ENCODE measurements at regions not wholly inside any gene's neighbourhood (a gene's known extent, or its start where the extent isn't known, plus 50 kb on each side); places are given as distances from the start of the nearest gene placed in this dataset.

DNA sequence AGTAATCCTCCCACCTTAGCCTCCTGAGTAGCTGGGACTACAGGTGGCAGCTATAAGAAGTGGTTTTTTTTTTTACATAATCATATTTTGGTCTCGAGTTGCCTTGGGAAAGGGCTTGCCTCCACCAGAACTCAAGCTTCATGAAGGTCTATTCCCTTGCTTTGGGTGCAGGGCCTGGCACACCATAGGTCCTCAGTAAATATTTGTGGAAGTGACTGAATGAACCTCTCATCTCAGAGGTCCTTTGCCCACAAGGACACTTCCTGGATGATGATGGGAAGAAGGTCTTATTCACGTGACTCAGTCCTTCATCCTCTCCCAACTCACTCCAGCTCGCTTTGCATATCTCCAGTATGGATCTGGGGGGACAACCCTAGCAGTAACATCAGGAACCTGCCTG lies 114.0 kb upstream of the MED13L start:
- ChIA-PET POLR2A (no interaction called here), CTCF (interaction anchor here (0.8 to 1.7 kb wide), 2 partner anchors 12 to 15 kb away, joined by 3 to 5 read pairs; no protein-coding TSS in a partner anchor)
- no peak for DNase-seq (ENCODE audit: extremely low spot score)
- TF ChIP-seq, protein P1, sequence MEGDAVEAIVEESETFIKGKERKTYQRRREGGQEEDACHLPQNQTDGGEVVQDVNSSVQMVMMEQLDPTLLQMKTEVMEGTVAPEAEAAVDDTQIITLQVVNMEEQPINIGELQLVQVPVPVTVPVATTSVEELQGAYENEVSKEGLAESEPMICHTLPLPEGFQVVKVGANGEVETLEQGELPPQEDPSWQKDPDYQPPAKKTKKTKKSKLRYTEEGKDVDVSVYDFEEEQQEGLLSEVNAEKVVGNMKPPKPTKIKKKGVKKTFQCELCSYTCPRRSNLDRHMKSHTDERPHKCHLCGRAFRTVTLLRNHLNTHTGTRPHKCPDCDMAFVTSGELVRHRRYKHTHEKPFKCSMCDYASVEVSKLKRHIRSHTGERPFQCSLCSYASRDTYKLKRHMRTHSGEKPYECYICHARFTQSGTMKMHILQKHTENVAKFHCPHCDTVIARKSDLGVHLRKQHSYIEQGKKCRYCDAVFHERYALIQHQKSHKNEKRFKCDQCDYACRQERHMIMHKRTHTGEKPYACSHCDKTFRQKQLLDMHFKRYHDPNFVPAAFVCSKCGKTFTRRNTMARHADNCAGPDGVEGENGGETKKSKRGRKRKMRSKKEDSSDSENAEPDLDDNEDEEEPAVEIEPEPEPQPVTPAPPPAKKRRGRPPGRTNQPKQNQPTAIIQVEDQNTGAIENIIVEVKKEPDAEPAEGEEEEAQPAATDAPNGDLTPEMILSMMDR (IDR thresholded peaks at IDR 0.05; ENCODE audit: control extremely low read depth, extremely low read depth, low read depth, missing control alignments) = no peak

DNA sequence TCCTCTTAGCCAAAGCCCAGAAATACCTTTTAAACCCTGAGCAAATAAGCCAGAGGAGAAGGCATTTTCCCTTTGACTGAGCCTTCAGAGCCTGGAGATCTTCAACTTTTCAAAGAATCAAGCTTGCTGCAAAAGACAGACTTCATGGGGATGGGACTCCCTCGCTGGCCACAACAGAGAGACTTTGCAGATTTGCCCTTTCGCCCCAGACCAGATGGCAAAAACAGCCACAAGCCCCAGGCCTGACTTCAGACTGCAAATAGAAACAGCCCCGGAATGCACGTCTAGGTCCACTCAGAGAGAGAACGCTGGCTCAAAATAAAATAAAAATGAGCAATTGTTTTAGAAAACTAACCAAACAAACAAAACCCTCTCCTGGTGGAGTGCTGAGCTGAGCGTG lies 114.6 kb upstream of the MED13L start:
- no peak for DNase-seq (ENCODE audit: extremely low spot score)
- TF ChIP-seq, protein P1 (IDR thresholded peaks at IDR 0.05; ENCODE audit: control extremely low read depth, extremely low read depth, low read depth, missing control alignments) = no peak
- ChIA-PET CTCF (interaction anchor here (1.3 kb wide), 1 partner anchor 15 kb away, joined by 4 read pairs; no protein-coding TSS in a partner anchor), POLR2A (no interaction called here)

DNA sequence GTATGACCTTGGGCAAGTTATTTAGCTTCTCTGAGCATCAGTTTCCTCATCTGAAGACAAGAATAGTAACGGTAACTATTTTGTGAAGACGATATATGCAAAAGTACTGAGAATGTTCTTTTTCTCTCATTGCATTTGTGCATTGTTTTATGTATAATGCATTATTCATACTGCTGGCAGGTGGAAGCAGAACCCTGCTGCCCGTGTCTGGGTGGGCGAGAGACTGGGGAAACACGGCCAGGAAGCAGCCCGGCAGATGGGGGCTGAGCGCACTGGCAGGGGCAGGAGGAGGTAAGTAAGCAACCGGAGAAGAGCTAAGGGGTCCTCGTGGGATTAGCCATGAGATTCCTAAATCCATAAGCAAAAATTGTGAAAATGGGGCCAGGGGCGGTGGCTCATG lies 115.8 kb upstream of the MED13L start:
- DNase-seq (ENCODE audit: extremely low spot score) = no peak
- ChIA-PET POLR2A (no interaction called here), CTCF (interaction anchor here (0.9 to 1.3 kb wide), 3 partner anchors 9 to 14 kb away, joined by 3 to 5 read pairs (median 4); no protein-coding TSS in a partner anchor)
- TF ChIP-seq, protein P1 (IDR thresholded peaks at IDR 0.05; ENCODE audit: control extremely low read depth, extremely low read depth, low read depth, missing control alignments) = no peak

DNA sequence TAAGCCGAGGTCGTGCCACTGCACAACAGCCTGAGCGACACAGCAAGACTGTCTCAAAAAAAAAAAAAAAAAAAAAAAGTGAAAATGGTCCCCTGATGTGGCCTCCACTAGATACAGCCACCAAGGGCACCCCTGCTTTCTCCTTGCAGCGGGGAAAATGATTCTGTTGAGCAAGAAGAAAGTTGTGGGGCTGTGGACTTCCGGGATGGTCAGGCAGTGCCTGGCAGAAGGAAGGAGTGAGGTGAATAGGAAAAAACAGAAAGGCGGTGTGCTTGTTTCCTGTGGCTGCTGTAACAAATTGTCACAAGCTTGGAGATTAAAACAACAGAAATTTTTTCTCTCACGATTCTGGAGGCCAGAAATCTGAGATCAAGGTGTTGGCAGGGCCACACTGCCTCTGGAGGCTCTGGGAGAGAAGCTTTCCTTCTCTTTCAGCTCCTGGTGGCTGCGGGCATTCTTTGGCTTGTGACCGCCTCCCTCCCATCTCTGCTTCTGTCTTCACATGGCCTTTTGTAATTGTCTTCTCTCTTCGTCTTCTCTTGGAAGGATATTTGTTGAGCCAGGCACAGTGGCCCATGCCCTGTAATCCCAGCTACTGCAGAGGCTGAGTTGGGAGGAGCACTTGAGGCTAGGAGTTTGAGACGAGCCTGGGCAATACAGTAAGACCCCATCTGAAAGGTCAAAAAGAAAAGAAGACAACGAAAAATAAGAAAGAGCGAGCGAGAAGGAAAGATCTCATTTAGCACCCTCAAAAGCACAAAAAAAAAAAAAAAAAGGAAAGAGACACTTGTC lies 116.6 kb upstream of the MED13L start:
- TF ChIP-seq, protein P1 (IDR thresholded peaks at IDR 0.05; ENCODE audit: control extremely low read depth, extremely low read depth, low read depth, missing control alignments) = no peak
- DNase-seq (ENCODE audit: extremely low spot score) = no peak
- POLR2A ChIA-PET = no interaction called here
- CTCF ChIA-PET = interaction anchor here (0.9 kb wide), 1 partner anchor 9 kb away, joined by 5 read pairs; no protein-coding TSS in a partner anchor

DNA sequence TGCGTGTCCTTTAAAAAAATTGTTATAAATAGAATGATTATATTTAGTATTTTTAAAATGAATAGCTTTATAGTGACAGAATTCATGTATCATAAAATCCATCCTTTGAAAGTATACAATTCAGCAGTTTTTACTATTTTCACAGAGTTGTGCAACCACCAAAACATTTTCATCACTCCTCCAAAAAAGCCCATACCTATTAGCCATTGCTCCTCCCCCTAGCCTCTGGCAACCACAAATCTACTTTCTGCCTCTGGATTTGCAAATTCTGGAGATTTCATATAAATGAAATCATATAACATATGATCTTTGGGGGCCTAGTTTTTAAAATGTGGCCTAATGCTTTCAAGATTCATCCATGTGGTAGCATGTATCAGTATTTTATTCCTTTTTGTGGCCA lies 117.9 kb upstream of the MED13L start:
- ChIA-PET CTCF (no interaction called here), POLR2A (no interaction called here)
- TF ChIP-seq, protein P1 (IDR thresholded peaks at IDR 0.05; ENCODE audit: control extremely low read depth, extremely low read depth, low read depth, missing control alignments) = no peak
- no peak for DNase-seq (ENCODE audit: extremely low spot score)

DNA sequence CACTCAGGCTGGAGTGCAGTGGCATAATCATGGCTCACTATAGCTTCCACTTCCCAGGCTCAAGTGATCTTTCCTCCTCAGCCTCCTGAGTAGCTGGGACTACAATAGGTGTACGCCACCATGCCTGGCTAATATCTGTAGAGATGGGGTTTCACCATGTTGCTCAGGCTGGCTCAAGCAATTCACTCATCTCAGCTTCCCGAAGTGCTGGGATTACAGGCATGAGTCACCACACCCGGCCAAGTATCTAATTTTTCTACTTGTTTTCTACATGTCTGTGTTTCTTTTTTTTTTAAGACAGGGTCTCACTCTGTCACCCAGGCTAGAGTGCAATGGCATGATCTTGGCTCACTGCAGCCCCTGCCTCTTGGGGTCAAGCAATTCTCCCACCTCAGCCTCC lies 119.7 kb upstream of the MED13L start:
- ChIA-PET CTCF (no interaction called here), POLR2A (no interaction called here)
- DNase-seq (ENCODE audit: extremely low spot score) = no peak
- TF ChIP-seq, protein P1 (IDR thresholded peaks at IDR 0.05; ENCODE audit: control extremely low read depth, extremely low read depth, low read depth, missing control alignments) = no peak

Measured in GM10248 (cell line).